ENCODE measurements at regions not wholly inside any gene's neighbourhood (a gene's known extent, or its start where the extent isn't known, plus 50 kb on each side); places are given as distances from the start of the nearest gene placed in this dataset.
A peak's percentile ranks its signal among the peaks of the same experiment; 100 is the strongest.
"Not testable (repeated sequence)": the region's sequence is repeated elsewhere in the genome, so short reads cannot be mapped to it uniquely, and the experiment has no call there.

DNA sequence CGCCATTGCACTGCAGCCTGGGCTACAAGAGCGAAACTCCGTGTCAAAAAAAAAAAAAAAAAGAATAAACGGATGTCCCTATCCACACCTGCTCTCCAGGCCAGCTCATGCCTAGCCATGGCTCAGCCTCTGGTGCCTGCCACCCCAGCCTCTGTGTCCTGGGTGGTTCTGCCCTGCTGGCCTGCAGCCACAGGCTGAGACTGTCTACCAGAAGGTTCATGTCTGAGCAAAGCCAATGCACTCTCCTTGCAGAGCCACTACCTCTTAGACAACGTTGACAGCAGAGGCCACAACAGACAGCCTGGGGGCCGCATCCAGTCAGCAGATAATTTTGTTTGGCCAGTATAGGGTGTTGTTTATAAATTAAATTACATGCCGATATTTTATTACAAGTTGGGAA, 127.7 kb downstream of the ASB7 start:
- peak; percentile 2 for DNase-seq (ENCODE audit: low spot score)
- in situ Hi-C loops (cut with MboI; ENCODE audit: low sequenced_read_pairs, unreplicated experiment), result no loop called here
- no peak for TF ChIP-seq CTCF (IDR thresholded peaks at IDR 0.05; ENCODE audit: borderline replicate concordance, control extremely low read depth, extremely low read depth, insufficient read depth, missing control alignments)

DNA sequence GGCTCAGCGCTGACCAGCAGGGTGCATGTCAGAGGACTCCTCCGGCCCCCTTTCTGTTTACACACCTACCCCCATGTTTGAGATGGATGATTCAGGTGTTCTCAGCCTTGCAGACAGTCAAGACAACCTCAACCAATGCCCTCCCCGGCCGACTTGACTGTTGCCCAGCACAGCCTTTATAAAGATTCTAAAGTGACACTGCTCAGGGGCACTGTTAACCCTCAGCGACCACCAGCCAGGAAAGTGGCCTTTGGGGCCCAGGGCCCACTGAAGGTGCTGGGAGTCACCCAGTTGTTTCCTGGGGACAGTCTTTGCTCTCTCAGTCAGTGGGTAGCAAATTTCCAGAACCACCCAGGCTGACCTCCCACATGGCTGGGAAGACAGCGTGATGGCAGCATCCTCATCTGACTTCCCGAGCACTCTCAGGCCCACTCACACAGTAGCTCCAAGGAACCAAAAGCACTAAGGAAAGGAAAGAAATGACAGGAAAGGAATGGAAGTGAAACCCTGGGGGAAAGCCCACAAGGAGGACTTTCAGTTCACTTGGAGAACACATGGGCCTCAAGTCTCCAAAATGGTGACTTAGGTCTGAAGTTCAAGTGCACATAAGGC, 128.4 kb downstream of the ASB7 start:
- DNase-seq (ENCODE audit: low spot score), result peak; percentile 6
- TF ChIP-seq CTCF (IDR thresholded peaks at IDR 0.05; ENCODE audit: borderline replicate concordance, control extremely low read depth, extremely low read depth, insufficient read depth, missing control alignments), result no peak
- in situ Hi-C loops (cut with MboI; ENCODE audit: low sequenced_read_pairs, unreplicated experiment), result no loop called here

DNA sequence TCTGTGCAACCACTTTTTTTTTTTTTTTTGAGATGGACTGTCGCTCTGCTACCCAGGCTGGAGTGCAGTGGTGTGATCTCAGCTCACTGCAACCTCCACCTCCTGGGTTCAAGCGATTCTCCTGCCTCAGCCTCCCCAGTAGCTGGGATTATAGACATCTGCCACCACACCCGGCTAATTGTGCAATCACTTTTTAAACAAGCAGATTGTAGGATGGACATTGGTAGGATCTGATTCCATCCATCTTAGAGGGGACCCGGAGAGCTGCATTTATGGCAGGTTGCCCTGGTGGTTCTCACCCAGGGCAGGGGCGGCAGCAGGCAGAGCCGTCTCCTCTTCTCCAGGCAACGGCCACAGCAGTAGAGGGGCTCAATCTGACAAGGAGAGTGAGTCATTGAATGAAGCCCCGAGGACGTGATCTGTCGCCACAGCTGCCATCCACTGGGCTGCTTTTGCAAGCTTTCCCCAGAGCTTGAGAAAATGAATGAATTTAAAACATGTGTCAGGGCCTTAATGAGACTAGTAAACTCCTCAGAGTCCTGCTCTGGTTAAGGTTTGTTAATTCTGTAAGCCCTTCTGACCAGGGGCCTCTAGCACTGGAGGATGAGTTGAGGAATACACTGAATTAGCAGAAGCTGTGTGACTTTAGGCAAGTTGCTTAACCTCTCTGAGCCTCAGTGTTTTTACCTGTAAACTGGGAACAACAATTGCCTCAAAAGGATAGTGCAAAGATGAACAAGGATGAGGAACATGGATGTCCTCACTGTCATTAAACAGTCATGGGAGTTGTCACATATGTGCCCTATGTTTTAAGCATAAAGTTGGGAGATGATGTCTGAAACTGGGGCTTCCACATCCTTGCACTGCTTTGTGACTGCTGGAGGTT, 129.1 kb downstream of the ASB7 start:
- TF ChIP-seq CTCF (IDR thresholded peaks at IDR 0.05; ENCODE audit: borderline replicate concordance, control extremely low read depth, extremely low read depth, insufficient read depth, missing control alignments), result no peak
- no peak for DNase-seq (ENCODE audit: low spot score)
- in situ Hi-C loops (cut with MboI; ENCODE audit: low sequenced_read_pairs, unreplicated experiment), result no loop called here

DNA sequence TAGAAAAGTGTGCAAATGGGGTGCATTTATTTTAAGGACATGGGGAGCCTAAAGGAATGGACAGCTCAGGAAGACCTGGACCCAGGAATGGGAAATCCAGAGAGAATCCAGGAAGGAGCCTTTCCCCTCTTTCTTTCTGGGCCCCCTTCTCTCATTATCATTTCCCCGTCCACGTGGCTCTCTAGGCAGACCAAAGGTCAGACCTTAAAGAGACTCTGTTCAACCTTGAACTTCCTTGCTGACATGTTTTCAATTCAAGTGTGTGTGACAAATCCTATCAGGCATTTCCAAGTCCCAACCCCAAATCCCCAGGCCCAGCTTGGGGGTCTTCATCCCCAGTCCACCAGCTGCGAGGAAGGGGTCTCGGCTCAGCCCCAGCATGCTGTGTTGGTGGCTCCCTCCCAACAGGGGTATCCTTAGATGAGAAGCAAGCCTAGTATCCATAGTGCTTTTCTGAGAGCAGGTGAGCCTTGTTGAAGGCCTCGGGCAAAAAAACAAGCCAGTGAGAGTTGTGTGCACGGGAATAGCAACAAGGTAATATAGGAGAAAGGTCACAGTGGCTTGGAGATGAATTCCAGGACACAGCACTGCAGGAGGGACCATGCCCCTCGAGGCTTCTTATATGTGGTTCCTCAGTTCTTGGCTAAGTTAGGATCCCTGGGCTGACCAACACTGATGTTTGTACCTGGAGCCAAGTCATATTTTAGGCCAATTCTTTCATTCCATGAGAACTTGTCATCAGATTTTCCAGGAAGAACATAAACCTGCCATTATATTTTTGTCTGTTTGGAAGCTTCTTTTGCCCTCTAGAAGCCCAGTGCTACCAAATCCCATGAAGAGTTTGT, 130.0 kb downstream of the ASB7 start:
- TF ChIP-seq CTCF (IDR thresholded peaks at IDR 0.05; ENCODE audit: borderline replicate concordance, control extremely low read depth, extremely low read depth, insufficient read depth, missing control alignments), result no peak
- in situ Hi-C loops (cut with MboI; ENCODE audit: low sequenced_read_pairs, unreplicated experiment), result no loop called here
- DNase-seq (ENCODE audit: low spot score), result no peak

DNA sequence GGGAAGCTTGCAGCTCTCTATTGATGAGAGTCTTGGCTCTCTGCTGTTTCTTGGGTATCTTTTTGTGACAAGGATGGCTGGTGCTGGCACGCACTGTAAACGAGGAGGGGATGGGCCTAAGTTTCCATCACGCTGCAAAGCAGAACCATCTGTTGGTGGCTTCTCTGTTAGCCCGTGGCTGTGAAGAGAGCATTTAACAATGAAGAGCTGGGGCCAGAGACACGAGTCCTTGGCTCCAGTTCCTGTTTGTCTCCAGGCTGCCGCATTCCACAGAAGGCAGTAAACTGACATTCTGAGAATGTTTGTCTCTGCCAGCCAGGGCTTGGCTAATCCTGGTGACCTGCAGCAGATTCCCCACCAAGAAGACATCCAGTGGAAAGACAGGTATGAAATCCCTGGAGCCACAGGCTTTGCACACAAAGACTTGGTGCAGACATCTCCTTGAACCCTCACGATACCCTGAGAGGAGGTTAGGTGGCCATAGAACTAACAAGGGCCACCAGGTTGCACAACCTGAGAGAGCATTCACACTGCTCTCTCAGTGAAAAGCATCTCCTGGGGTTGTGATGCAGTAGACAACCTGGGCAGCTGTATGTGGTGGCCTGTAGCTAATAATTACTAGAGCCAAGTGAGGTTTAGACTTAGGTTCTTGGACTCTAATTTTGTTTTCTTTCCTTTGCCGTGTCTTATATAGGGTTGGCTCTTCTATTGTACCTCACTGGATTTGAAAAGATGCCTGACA, 130.9 kb downstream of the ASB7 start:
- no peak for DNase-seq (ENCODE audit: low spot score)
- no peak for TF ChIP-seq CTCF (IDR thresholded peaks at IDR 0.05; ENCODE audit: borderline replicate concordance, control extremely low read depth, extremely low read depth, insufficient read depth, missing control alignments)
- in situ Hi-C loops (cut with MboI; ENCODE audit: low sequenced_read_pairs, unreplicated experiment), result no loop called here

DNA sequence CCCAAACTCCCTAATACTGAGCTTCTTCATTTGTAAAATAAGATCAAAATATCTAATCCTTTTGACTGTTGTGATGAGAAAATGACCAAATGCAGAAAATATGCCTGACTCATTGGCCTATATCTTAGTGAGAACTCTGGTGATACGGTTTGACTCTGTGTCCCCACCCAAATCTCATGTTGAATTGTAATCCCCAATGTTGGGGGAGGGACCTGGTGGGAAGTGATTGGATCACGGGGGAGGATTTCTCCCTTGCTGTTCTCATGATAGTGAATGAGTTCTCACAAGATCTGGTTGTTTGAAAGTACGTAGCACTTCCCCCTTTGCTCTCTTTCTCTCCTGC, 131.4 kb downstream of the ASB7 start:
- in situ Hi-C loops (cut with MboI; ENCODE audit: low sequenced_read_pairs, unreplicated experiment); DNase-seq (ENCODE audit: low spot score): not testable (repeated sequence)

Measured in GM13976 (cell line).